Caco-2 (cell line): ENCODE measurements at regions not wholly inside any gene's neighbourhood (a gene's known extent, or its start where the extent isn't known, plus 50 kb on each side); places are given as distances from the start of the nearest gene placed in this dataset.

ENCODE experiments used
- BruUV-seq: library from RNA; stranded (reverse); fragments of 400-500 nt; replicated peaks from 2 replicates; lab custom pipeline; 2021; lab: Mats Ljungman, UMichigan
- CTCF ChIA-PET: fragments of 300-600 bp; sonication (Branson Sonifier 250); formaldehyde crosslinking; loops from one replicate; lab custom pipeline; 2022; ENCODE audit warnings: antibody characterized with exemption; lab: Charles Lee
- POLR2A ChIA-PET: fragments of 300-600 bp; sonication (Branson Sonifier 250); formaldehyde crosslinking; loops from one replicate; lab custom pipeline; 2022; ENCODE audit warnings: antibody characterized with exemption; lab: Charles Lee
- DNase-seq, 2 experiments: peaks; one replicate each; pipeline versions ENCODE4 v3.0.0 to v3.0.0-alpha.2; 2020 to 2022
- H3K27me3 ChIP-seq: replicated peaks from 2 replicates; pipeline ENCODE4 v1.6.0; 2011; ENCODE audit warnings: low read length; ENCODE audit not compliant: control insufficient read depth, insufficient read depth
- H3K36me3 ChIP-seq: 2 replicates; pipeline ENCODE4 v1.5.1; 2011; ENCODE audit warnings: low read length; ENCODE audit not compliant: control insufficient read depth, insufficient read depth
- H3K4me1 ChIP-seq: fragments of 250-450 bp; sonication (Bioruptor Pico); 2 replicates; pipeline ENCODE4 v1.5.1; 2020; ENCODE audit warnings: mild to moderate bottlenecking
- H3K4me3 ChIP-seq: 2 replicates; pipeline ENCODE4 v1.5.1; 2011; ENCODE audit warnings: low read depth, mild to moderate bottlenecking, control low read depth, low read length
- H3K9me3 ChIP-seq: fragments of 250-450 bp; sonication (Bioruptor Pico); 2 replicates; pipeline ENCODE4 v1.5.1; 2020; ENCODE audit warnings: mild to moderate bottlenecking, moderate library complexity
- H3K27ac Mint-ChIP-seq: one replicate; pipeline ENCODE4 v1.8.0; 2022; ENCODE audit warnings: mixed read lengths; ENCODE audit not compliant: unreplicated experiment
- H3K27me3 Mint-ChIP-seq: one replicate; pipeline ENCODE4 v1.8.0; 2022; ENCODE audit warnings: mixed read lengths; ENCODE audit not compliant: insufficient read depth, unreplicated experiment
- H3K36me3 Mint-ChIP-seq: one replicate; pipeline ENCODE4 v1.8.0; 2022; ENCODE audit warnings: mild to moderate bottlenecking, mixed read lengths; ENCODE audit not compliant: insufficient read depth, unreplicated experiment
- H3K4me1 Mint-ChIP-seq: one replicate; pipeline ENCODE4 v1.8.0; 2022; ENCODE audit warnings: low read depth, mixed read lengths; ENCODE audit not compliant: unreplicated experiment
- H3K4me3 Mint-ChIP-seq: one replicate; pipeline ENCODE4 v1.8.0; 2022; ENCODE audit warnings: mild to moderate bottlenecking, moderate library complexity, mixed read lengths; ENCODE audit not compliant: unreplicated experiment
- H3K9me3 Mint-ChIP-seq: one replicate; pipeline ENCODE4 v1.8.0; 2022; ENCODE audit warnings: mixed read lengths; ENCODE audit not compliant: unreplicated experiment
- intact Hi-C: fragments of 100-400 bp; cut with micrococcal nuclease; formaldehyde crosslinking; loops from one replicate; pipeline ENCODE4 v1.10.0; 2022; ENCODE audit not compliant: unreplicated experiment
- TF ChIP-seq, protein P1 (sequence below), 2 experiments: fragments of 200-600 bp in 1 of 2; IDR thresholded peaks; 1 replicate in 1 of 2; 2 replicates in 1 of 2; pipeline versions ENCODE4 v1.5.1 to v1.8.0; 2011 to 2022; ENCODE audit warnings: antibody characterized with exemption in 1 of 2, control low read depth in 1 of 2, inconsistent platforms in 1 of 2, low read depth in 1 of 2, low read length in 1 of 2, mild to moderate bottlenecking in 1 of 2, moderate library complexity in 1 of 2; ENCODE audit not compliant: insufficient read depth in 1 of 2, severe bottlenecking in 1 of 2, unreplicated experiment in 1 of 2

GRCh38 chr9:78781681-78782080 lies 484.8 kb downstream of the PSAT1 start:
- Histone ChIP-seq H3K27me3 (no peaks in the 10 kb centered on the region), H3K4me1 (no peaks in the 10 kb centered on the region), H3K9me3 (no peaks in the 10 kb centered on the region), H3K4me3 (no peak overlapping the region), H3K36me3 (no peaks in the 10 kb centered on the region)
- no peaks in the 10 kb centered on the region for H3K27me3 Mint-ChIP-seq
- intact Hi-C loops = no loop called here
- no peak overlapping the region for H3K27ac Mint-ChIP-seq
- BruUV-seq = no TSS peak
- H3K9me3 Mint-ChIP-seq = no peaks in the 10 kb centered on the region
- POLR2A ChIA-PET = no interaction called here
- TF ChIP-seq, protein P1, sequence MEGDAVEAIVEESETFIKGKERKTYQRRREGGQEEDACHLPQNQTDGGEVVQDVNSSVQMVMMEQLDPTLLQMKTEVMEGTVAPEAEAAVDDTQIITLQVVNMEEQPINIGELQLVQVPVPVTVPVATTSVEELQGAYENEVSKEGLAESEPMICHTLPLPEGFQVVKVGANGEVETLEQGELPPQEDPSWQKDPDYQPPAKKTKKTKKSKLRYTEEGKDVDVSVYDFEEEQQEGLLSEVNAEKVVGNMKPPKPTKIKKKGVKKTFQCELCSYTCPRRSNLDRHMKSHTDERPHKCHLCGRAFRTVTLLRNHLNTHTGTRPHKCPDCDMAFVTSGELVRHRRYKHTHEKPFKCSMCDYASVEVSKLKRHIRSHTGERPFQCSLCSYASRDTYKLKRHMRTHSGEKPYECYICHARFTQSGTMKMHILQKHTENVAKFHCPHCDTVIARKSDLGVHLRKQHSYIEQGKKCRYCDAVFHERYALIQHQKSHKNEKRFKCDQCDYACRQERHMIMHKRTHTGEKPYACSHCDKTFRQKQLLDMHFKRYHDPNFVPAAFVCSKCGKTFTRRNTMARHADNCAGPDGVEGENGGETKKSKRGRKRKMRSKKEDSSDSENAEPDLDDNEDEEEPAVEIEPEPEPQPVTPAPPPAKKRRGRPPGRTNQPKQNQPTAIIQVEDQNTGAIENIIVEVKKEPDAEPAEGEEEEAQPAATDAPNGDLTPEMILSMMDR (IDR thresholded peaks at IDR 0.05; ENCODE audit: insufficient read depth in 1 of 2, low read depth in 1 of 2, low read length in 1 of 2, severe bottlenecking in 1 of 2, unreplicated experiment in 1 of 2) = no peak
- no peak for DNase-seq
- no peak overlapping the region for H3K4me3 Mint-ChIP-seq
- H3K36me3 Mint-ChIP-seq = no peaks in the 10 kb centered on the region
- CTCF ChIA-PET = no interaction called here
- no peaks in the 10 kb centered on the region for H3K4me1 Mint-ChIP-seq

GRCh38 chr9:78782234-78782633 lies 485.3 kb downstream of the PSAT1 start:
- BruUV-seq = no TSS peak
- DNase-seq = no peak
- TF ChIP-seq, protein P1 (IDR thresholded peaks at IDR 0.05; ENCODE audit: insufficient read depth in 1 of 2, low read depth in 1 of 2, low read length in 1 of 2, severe bottlenecking in 1 of 2, unreplicated experiment in 1 of 2) = no peak
- no peaks in the 10 kb centered on the region for H3K9me3 Mint-ChIP-seq
- ChIA-PET POLR2A (no interaction called here), CTCF (no interaction called here)
- H3K4me3 ChIP-seq = no peak overlapping the region
- H3K4me3 Mint-ChIP-seq = no peak overlapping the region
- H3K27me3 ChIP-seq = no peaks in the 10 kb centered on the region
- no peaks in the 10 kb centered on the region for H3K27me3 Mint-ChIP-seq
- H3K9me3 ChIP-seq = no peaks in the 10 kb centered on the region
- H3K4me1 ChIP-seq = no peaks in the 10 kb centered on the region
- no peaks in the 10 kb centered on the region for H3K36me3 ChIP-seq
- no peak overlapping the region for H3K27ac Mint-ChIP-seq
- no peaks in the 10 kb centered on the region for H3K4me1 Mint-ChIP-seq
- intact Hi-C loops = no loop called here
- no peaks in the 10 kb centered on the region for H3K36me3 Mint-ChIP-seq

- intact Hi-C loops = no loop called here
- H3K36me3 Mint-ChIP-seq = no peaks in the 10 kb centered on the region
- no peaks in the 10 kb centered on the region for H3K27me3 Mint-ChIP-seq
- Histone ChIP-seq H3K4me3 (no peak overlapping the region), H3K4me1 (no peaks in the 10 kb centered on the region), H3K9me3 (no peaks in the 10 kb centered on the region), H3K27me3 (no peaks in the 10 kb centered on the region), H3K36me3 (no peaks in the 10 kb centered on the region)
- no peak overlapping the region for H3K27ac Mint-ChIP-seq
- H3K4me1 Mint-ChIP-seq = no peaks in the 10 kb centered on the region
- DNase-seq = no peak
- H3K9me3 Mint-ChIP-seq = no peaks in the 10 kb centered on the region
- no peak overlapping the region for H3K4me3 Mint-ChIP-seq
- ChIA-PET POLR2A (no interaction called here), CTCF (no interaction called here)
- no TSS peak for BruUV-seq
- TF ChIP-seq, protein P1 (IDR thresholded peaks at IDR 0.05; ENCODE audit: insufficient read depth in 1 of 2, low read depth in 1 of 2, low read length in 1 of 2, severe bottlenecking in 1 of 2, unreplicated experiment in 1 of 2) = no peak
Observed at GRCh38 chr9:78782858-78783257, 485.9 kb downstream of the PSAT1 start.
